ENCODE measurements at regions not wholly inside any gene's neighbourhood (a gene's known extent, or its start where the extent isn't known, plus 50 kb on each side); places are given as distances from the start of the nearest gene placed in this dataset.

GRCh38 chr4:72744103-72744725 is 175.2 kb upstream of the ADAMTS3 start:
- TF ChIP-seq EZH2phosphoT487 (IDR thresholded peaks at IDR 0.05; ENCODE audit: insufficient read depth, low read depth) (no peak), EZH2 (IDR thresholded peaks at IDR 0.05; ENCODE audit: insufficient read depth, poor library complexity, severe bottlenecking) (no peak)
